Breast epithelium (tissue), 4 donors: ENCODE measurements at regions not wholly inside any gene's neighbourhood (a gene's known extent, or its start where the extent isn't known, plus 50 kb on each side); places are given as distances from the start of the nearest gene placed in this dataset.

Source experiments
- DNase-seq, 2 donors: peaks; one replicate each; pipeline ENCODE4 v3.0.0-alpha.2; 2019; ENCODE audit warnings: low spot score in 2 of 2
- H3K27ac ChIP-seq, 2 donors: fragments of 200-600 bp; sonication (generic) in 1 of 2; one replicate each; pipeline ENCODE4 v1.5.1; 2016 to 2019; ENCODE audit warnings: mild to moderate bottlenecking in 1 of 2
- H3K27me3 ChIP-seq, 2 donors: fragments of 200-600 bp; sonication (generic) in 1 of 2; one replicate each; pipeline versions ENCODE4 v1.5.1 to v1.6.0; 2017 to 2019; ENCODE audit warnings: control low read depth in 1 of 2, mild to moderate bottlenecking in 1 of 2
- H3K36me3 ChIP-seq: fragments of 200-600 bp; one replicate; pipeline ENCODE4 v1.5.1; 2019
- H3K4me1 ChIP-seq, 2 donors: fragments of 200-600 bp; sonication (generic); one replicate each; pipeline ENCODE4 v1.5.1; 2016 to 2019; ENCODE audit warnings: control low read depth in 1 of 2
- H3K4me3 ChIP-seq, 3 donors: fragments of 200-600 bp; sonication (generic); 1 replicate in 2 of 3; 2 replicates in 1 of 3; pipeline ENCODE4 v1.5.1; 2016 to 2019; ENCODE audit warnings: mild to moderate bottlenecking in 3 of 3, moderate library complexity in 2 of 3
- H3K9me3 ChIP-seq, 2 donors: fragments of 200-600 bp; sonication (generic) in 1 of 2; one replicate each; pipeline ENCODE4 v1.5.1; 2016 to 2019; ENCODE audit warnings: control low read depth in 1 of 2
- POLR2A ChIP-seq: fragments of 450-650 bp; IDR thresholded peaks from one replicate; pipeline ENCODE4 v1.6.1; 2016; ENCODE audit warnings: antibody characterized with exemption, mild to moderate bottlenecking, moderate library complexity
- POLR2AphosphoS5 ChIP-seq, 3 donors: sonication (generic); formaldehyde crosslinking; IDR thresholded peaks; one replicate each; pipeline ENCODE4 v1.6.1; 2017; ENCODE audit warnings: antibody characterized with exemption in 3 of 3
- intact Hi-C: fragments of 100-400 bp; cut with DNase I; formaldehyde crosslinking; loops from one replicate; pipeline ENCODE4 v1.15.1; 2023; ENCODE audit warnings: low total_unique reads
- TF ChIP-seq, protein P1 (sequence below), 3 donors: fragments of 450-650 bp; IDR thresholded peaks; one replicate each; pipeline ENCODE4 v1.5.1; 2016 to 2017; ENCODE audit warnings: antibody characterized with exemption in 3 of 3, mild to moderate bottlenecking in 3 of 3, moderate library complexity in 3 of 3

- Histone ChIP-seq H3K4me1 (no peaks in the 10 kb centered on the region), H3K4me3 (no peak overlapping the region), H3K36me3 (no peaks in the 10 kb centered on the region), H3K9me3 (no peaks in the 10 kb centered on the region), H3K27me3 (no peaks in the 10 kb centered on the region), H3K27ac (no peak overlapping the region)
- intact Hi-C loops = no loop called here
- DNase-seq = no peak
- TF ChIP-seq, protein P1, sequence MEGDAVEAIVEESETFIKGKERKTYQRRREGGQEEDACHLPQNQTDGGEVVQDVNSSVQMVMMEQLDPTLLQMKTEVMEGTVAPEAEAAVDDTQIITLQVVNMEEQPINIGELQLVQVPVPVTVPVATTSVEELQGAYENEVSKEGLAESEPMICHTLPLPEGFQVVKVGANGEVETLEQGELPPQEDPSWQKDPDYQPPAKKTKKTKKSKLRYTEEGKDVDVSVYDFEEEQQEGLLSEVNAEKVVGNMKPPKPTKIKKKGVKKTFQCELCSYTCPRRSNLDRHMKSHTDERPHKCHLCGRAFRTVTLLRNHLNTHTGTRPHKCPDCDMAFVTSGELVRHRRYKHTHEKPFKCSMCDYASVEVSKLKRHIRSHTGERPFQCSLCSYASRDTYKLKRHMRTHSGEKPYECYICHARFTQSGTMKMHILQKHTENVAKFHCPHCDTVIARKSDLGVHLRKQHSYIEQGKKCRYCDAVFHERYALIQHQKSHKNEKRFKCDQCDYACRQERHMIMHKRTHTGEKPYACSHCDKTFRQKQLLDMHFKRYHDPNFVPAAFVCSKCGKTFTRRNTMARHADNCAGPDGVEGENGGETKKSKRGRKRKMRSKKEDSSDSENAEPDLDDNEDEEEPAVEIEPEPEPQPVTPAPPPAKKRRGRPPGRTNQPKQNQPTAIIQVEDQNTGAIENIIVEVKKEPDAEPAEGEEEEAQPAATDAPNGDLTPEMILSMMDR (IDR thresholded peaks at IDR 0.05) = no peak
- TF ChIP-seq POLR2A (no peak), POLR2AphosphoS5 (IDR thresholded peaks at IDR 0.05) (no peak)
These were observed 527.5 kb upstream of the ARRDC3 start for GRCh38 chr5:91910655-91911054.

- intact Hi-C loops = no loop called here
- H3K27me3 ChIP-seq = no peaks in the 10 kb centered on the region
These were observed 527.1 kb upstream of the ARRDC3 start for GRCh38 chr5:91910247-91910646.

DNA sequence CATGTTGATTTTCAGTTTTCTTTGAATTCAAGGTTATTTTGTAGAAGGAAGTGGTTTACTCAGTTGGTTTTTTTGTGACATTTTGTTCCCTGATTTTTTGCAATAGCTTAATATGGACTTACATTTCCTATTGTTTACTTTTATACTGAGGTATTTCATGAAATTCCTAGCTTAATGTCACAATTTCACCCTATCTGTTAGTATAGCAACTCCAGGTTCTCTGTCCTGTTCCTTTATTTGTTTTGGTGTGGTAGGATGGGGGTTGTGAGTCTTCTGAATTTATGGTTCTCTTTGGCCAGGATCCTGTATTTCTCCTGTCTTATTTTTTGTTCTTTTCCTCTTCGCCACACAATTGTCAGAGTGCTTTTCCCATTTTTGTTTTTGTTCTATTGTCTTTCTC lies 523.4 kb upstream of the ARRDC3 start:
- DNase-seq = no peak
- H3K4me3 ChIP-seq = no peak overlapping the region
- no peaks in the 10 kb centered on the region for H3K9me3 ChIP-seq
- H3K36me3 ChIP-seq = no peaks in the 10 kb centered on the region
- no peaks in the 10 kb centered on the region for H3K27me3 ChIP-seq
- intact Hi-C loops = no loop called here
- TF ChIP-seq POLR2A (no peak), POLR2AphosphoS5 (IDR thresholded peaks at IDR 0.05) (no peak)
- TF ChIP-seq, protein P1 (IDR thresholded peaks at IDR 0.05) = no peak
- no peaks in the 10 kb centered on the region for H3K4me1 ChIP-seq
- no peak overlapping the region for H3K27ac ChIP-seq

More at GRCh38 chr5:91910247-91910646, 527.1 kb upstream of the ARRDC3 start:
- no peak for DNase-seq
- H3K27ac ChIP-seq = no peak overlapping the region
- H3K9me3 ChIP-seq = no peaks in the 10 kb centered on the region
- no peak overlapping the region for H3K4me3 ChIP-seq
- TF ChIP-seq, protein P1 (IDR thresholded peaks at IDR 0.05) = no peak
- TF ChIP-seq POLR2AphosphoS5 (IDR thresholded peaks at IDR 0.05) = no peak
- no peak for TF ChIP-seq POLR2A
- H3K36me3 ChIP-seq = no peaks in the 10 kb centered on the region
- H3K4me1 ChIP-seq = no peaks in the 10 kb centered on the region

DNA sequence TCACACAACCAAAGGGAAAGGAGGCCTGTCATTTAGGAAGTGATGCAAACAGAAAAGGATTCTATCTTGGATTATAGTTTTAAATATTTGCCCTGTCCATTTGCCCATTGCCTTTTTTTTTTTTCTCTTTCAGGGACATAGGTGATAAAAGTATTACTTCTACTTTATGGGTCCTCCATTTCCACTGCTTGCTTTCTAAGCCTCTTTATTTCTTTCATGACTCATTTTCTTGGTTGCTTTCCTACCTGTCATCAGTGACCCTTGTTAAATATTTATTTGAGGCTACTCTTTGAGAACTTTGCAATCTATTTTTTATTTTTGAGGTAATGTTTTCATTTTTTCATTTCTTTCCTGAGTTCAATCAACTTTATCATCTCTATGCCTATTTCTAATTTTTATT lies 522.9 kb upstream of the ARRDC3 start:
- H3K36me3 ChIP-seq = no peaks in the 10 kb centered on the region
- no peaks in the 10 kb centered on the region for H3K9me3 ChIP-seq
- H3K27ac ChIP-seq = no peak overlapping the region
- TF ChIP-seq POLR2A (no peak), POLR2AphosphoS5 (IDR thresholded peaks at IDR 0.05) (no peak)
- TF ChIP-seq, protein P1 (IDR thresholded peaks at IDR 0.05) = no peak
- no peaks in the 10 kb centered on the region for H3K27me3 ChIP-seq
- DNase-seq = no peak
- intact Hi-C loops = no loop called here
- H3K4me3 ChIP-seq = no peak overlapping the region
- no peaks in the 10 kb centered on the region for H3K4me1 ChIP-seq

GRCh38 chr5:91898898-91899297 lies 515.8 kb upstream of the ARRDC3 start:
- intact Hi-C loops = no loop called here
- TF ChIP-seq, protein P1 (IDR thresholded peaks at IDR 0.05) = no peak
- no peak for TF ChIP-seq POLR2AphosphoS5 (IDR thresholded peaks at IDR 0.05)
- Histone ChIP-seq H3K36me3 (no peaks in the 10 kb centered on the region), H3K27me3 (no peaks in the 10 kb centered on the region), H3K4me1 (no peaks in the 10 kb centered on the region), H3K4me3 (no peak overlapping the region), H3K27ac (no peak overlapping the region), H3K9me3 (no peaks in the 10 kb centered on the region)
- no peak for DNase-seq
